Tibial nerve (tissue), 4 donors: ENCODE measurements at regions not wholly inside any gene's neighbourhood (a gene's known extent, or its start where the extent isn't known, plus 50 kb on each side); places are given as distances from the start of the nearest gene placed in this dataset.

Experiments
- DNase-seq, 2 donors: peaks; one replicate each; pipeline ENCODE4 v3.0.0-alpha.2; 2019; ENCODE audit warnings: low spot score in 2 of 2
- H3K27ac ChIP-seq, 4 donors: fragments of 200-600 bp; sonication (generic) in 3 of 4; one replicate each; pipeline ENCODE4 v1.5.1; 2017 to 2019; ENCODE audit warnings: mild to moderate bottlenecking in 1 of 4
- H3K27me3 ChIP-seq, 2 donors: fragments of 200-600 bp; sonication (generic) in 1 of 2; one replicate each; pipeline versions ENCODE4 v1.5.1 to v1.6.0; 2017 to 2019
- H3K36me3 ChIP-seq, 3 donors: fragments of 200-600 bp; sonication (generic); one replicate each; pipeline ENCODE4 v1.5.1; 2018 to 2019
- H3K4me1 ChIP-seq, 4 donors: fragments of 200-600 bp; sonication (generic) in 3 of 4; one replicate each; pipeline ENCODE4 v1.5.1; 2017 to 2019
- H3K4me3 ChIP-seq, 4 donors: fragments of 200-600 bp; sonication (generic) in 3 of 4; one replicate each; pipeline ENCODE4 v1.5.1; 2017 to 2019; ENCODE audit warnings: mild to moderate bottlenecking in 1 of 4, moderate library complexity in 1 of 4
- H3K9me3 ChIP-seq, 4 donors: fragments of 200-600 bp; sonication (generic) in 3 of 4; one replicate each; pipeline ENCODE4 v1.5.1; 2017 to 2019
- EP300 ChIP-seq, 2 donors: sonication (generic); formaldehyde crosslinking; IDR thresholded peaks; one replicate each; pipeline ENCODE4 v1.6.1; 2017; ENCODE audit warnings: antibody characterized with exemption in 2 of 2, mild to moderate bottlenecking in 1 of 2
- POLR2A ChIP-seq, 2 donors: fragments of 450-650 bp; IDR thresholded peaks; one replicate each; pipeline ENCODE4 v1.6.1; 2017; ENCODE audit warnings: antibody characterized with exemption in 2 of 2, mild to moderate bottlenecking in 2 of 2, moderate library complexity in 2 of 2
- WGBS, 2 donors: methylation state at CpG; one replicate each; pipeline ENCODE4 v1.1.5; 2018; 5-methylcytosine and 5-hydroxymethylcytosine counted together
- TF ChIP-seq, protein P1 (sequence below), 5 experiments: fragments of 200-600 bp in 3 of 5; fragments of 450-650 bp in 2 of 5; sonication (generic) in 3 of 5; IDR thresholded peaks; one replicate each; pipeline ENCODE4 v1.5.1; 2016 to 2019; ENCODE audit warnings: antibody characterized with exemption in 5 of 5, mild to moderate bottlenecking in 3 of 5, moderate library complexity in 2 of 5

GRCh38 chr12:125254236-125254635 lies 189.0 kb downstream of the AACS start:
- H3K27ac ChIP-seq = no peak overlapping the region
- peaks cover 0 to 12% (median 0%) of the 10 kb centered on the region in 4 donors for H3K4me1 ChIP-seq
- 79 to 85% methylated on average over 4 of the region's 4 CpGs for WGBS, 2 donors
- H3K4me3 ChIP-seq = no peak overlapping the region
- DNase-seq = no peak
- no peak for TF ChIP-seq EP300 (IDR thresholded peaks at IDR 0.05)
- TF ChIP-seq, protein P1, sequence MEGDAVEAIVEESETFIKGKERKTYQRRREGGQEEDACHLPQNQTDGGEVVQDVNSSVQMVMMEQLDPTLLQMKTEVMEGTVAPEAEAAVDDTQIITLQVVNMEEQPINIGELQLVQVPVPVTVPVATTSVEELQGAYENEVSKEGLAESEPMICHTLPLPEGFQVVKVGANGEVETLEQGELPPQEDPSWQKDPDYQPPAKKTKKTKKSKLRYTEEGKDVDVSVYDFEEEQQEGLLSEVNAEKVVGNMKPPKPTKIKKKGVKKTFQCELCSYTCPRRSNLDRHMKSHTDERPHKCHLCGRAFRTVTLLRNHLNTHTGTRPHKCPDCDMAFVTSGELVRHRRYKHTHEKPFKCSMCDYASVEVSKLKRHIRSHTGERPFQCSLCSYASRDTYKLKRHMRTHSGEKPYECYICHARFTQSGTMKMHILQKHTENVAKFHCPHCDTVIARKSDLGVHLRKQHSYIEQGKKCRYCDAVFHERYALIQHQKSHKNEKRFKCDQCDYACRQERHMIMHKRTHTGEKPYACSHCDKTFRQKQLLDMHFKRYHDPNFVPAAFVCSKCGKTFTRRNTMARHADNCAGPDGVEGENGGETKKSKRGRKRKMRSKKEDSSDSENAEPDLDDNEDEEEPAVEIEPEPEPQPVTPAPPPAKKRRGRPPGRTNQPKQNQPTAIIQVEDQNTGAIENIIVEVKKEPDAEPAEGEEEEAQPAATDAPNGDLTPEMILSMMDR (IDR thresholded peaks at IDR 0.05) = no peak
- no peak for TF ChIP-seq POLR2A (IDR thresholded peaks at IDR 0.05)
- peaks cover 0 to 14% (median 0%) of the 10 kb centered on the region in 3 donors for H3K36me3 ChIP-seq
- H3K27me3 ChIP-seq = no peaks in the 10 kb centered on the region
- H3K9me3 ChIP-seq = peaks cover 0 to 5% (median 0%) of the 10 kb centered on the region in 4 donors

- no peaks in the 10 kb centered on the region for H3K27me3 ChIP-seq
- no peak overlapping the region for H3K4me3 ChIP-seq
- WGBS, 2 donors = 79 to 81% methylated on average over 11 of the region's 11 CpGs
- no peak overlapping the region for H3K27ac ChIP-seq
- peaks cover 0 to 14% (median 0%) of the 10 kb centered on the region in 3 donors for H3K36me3 ChIP-seq
- peaks cover 0 to 5% (median 0%) of the 10 kb centered on the region in 4 donors for H3K9me3 ChIP-seq
- DNase-seq = no peak
- peaks cover 0 to 8% (median 0%) of the 10 kb centered on the region in 4 donors for H3K4me1 ChIP-seq
- no peak for TF ChIP-seq POLR2A (IDR thresholded peaks at IDR 0.05)
These were observed 189.6 kb downstream of the AACS start for GRCh38 chr12:125254856-125255255.

GRCh38 chr12:125255935-125256633 lies 190.8 kb downstream of the AACS start:
- TF ChIP-seq, protein P1 (IDR thresholded peaks at IDR 0.05) = no peak
- TF ChIP-seq EP300 (IDR thresholded peaks at IDR 0.05) (no peak), POLR2A (IDR thresholded peaks at IDR 0.05) (no peak)
- peaks cover 0 to 5% (median 0%) of the 10 kb centered on the region in 4 donors for H3K9me3 ChIP-seq
- H3K27ac ChIP-seq = no peak overlapping the region
- H3K4me1 ChIP-seq = peaks cover 0 to 8% (median 0%) of the 10 kb centered on the region in 4 donors
- DNase-seq = no peak
- H3K36me3 ChIP-seq = peaks cover 0 to 14% (median 0%) of the 10 kb centered on the region in 3 donors
- WGBS, 2 donors = 61 to 69% methylated on average over 12 of the region's 12 CpGs
- no peaks in the 10 kb centered on the region for H3K27me3 ChIP-seq
- H3K4me3 ChIP-seq = no peak overlapping the region

GRCh38 chr12:125256634-125256936 lies 191.3 kb downstream of the AACS start:
- peaks cover 0 to 14% (median 0%) of the 10 kb centered on the region in 3 donors for H3K36me3 ChIP-seq
- TF ChIP-seq, protein P1 (IDR thresholded peaks at IDR 0.05) = no peak
- TF ChIP-seq POLR2A (IDR thresholded peaks at IDR 0.05) (no peak), EP300 (IDR thresholded peaks at IDR 0.05) (no peak)
- H3K4me3 ChIP-seq = no peak overlapping the region
- peaks cover 0 to 5% (median 0%) of the 10 kb centered on the region in 4 donors for H3K9me3 ChIP-seq
- H3K27ac ChIP-seq = no peak overlapping the region
- no peaks in the 10 kb centered on the region for H3K27me3 ChIP-seq
- peaks cover 0 to 8% (median 0%) of the 10 kb centered on the region in 4 donors for H3K4me1 ChIP-seq
- WGBS, 2 donors = 71 to 76% methylated on average over 3 of the region's 3 CpGs
- DNase-seq = no peak

DNA sequence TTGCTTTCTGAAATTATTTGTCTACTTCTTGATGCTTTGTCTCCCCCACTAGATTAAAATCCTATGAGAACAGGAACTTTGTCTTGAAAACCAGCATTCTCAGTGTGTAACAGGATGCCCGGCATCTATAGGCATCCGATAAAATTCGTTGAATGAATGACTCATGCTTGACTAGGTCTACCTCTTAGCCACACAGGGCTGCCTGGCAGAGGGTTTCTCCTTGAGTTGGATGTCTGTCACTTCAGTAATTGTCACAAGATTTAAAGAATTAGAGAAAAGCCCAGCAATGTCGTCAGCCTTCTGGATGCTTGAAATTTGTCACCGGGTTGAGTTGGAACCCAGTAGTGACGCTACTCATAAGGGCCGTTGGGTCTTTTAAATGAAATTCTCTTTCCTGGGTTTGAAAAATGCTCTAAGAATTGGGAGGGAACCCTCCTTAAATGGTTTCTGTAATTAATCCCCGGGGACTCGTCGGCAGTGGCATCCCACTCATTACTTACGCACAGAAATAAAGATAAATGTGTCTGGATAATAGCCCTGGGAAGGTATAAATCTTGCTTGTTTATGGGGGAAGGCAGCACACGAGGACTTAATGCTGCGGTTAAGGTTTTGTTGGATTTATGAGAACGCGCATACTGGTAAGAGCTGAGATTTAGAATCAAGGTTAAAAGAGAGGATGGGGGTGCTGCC lies 194.1 kb downstream of the AACS start:
- WGBS, 2 donors = 66 to 71% methylated on average over 15 of the region's 15 CpGs
- H3K27me3 ChIP-seq = no peaks in the 10 kb centered on the region
- H3K9me3 ChIP-seq = peaks cover 0 to 13% (median 0%) of the 10 kb centered on the region in 4 donors
- no peaks in the 10 kb centered on the region for H3K4me1 ChIP-seq
- H3K27ac ChIP-seq = no peak overlapping the region
- no peak for DNase-seq
- no peak overlapping the region for H3K4me3 ChIP-seq
- peaks cover 0 to 19% (median 0%) of the 10 kb centered on the region in 3 donors for H3K36me3 ChIP-seq
- TF ChIP-seq EP300 (IDR thresholded peaks at IDR 0.05) = no peak
- TF ChIP-seq, protein P1 (IDR thresholded peaks at IDR 0.05) = no peak
